GM12878 (cell line): ENCODE measurements at regions not wholly inside any gene's neighbourhood (a gene's known extent, or its start where the extent isn't known, plus 50 kb on each side); places are given as distances from the start of the nearest gene placed in this dataset.

ENCODE experiments used
- BHLHE40 ChIP-seq, 2 experiments: fragments of 450-650 bp in 1 of 2; IDR thresholded peaks; 2 replicates each; pipeline ENCODE4 v1.6.1; 2011 to 2017; ENCODE audit warnings: low read depth in 2 of 2, borderline replicate concordance in 1 of 2, improper control_type of control experiment in 1 of 2, low read length in 1 of 2, mild to moderate bottlenecking in 1 of 2
- FOXM1 ChIP-seq: IDR thresholded peaks from 2 replicates; pipeline ENCODE4 v1.6.1; 2012; ENCODE audit warnings: low read depth, mild to moderate bottlenecking, inconsistent platforms, low read length, moderate library complexity

- no peak for TF ChIP-seq FOXM1
- TF ChIP-seq BHLHE40 (IDR thresholded peaks at IDR 0.05; ENCODE audit: borderline replicate concordance in 1 of 2, low read depth in 2 of 2, low read length in 1 of 2) = no peak
These were observed 153.5 kb downstream of the HDGFL1 start for GRCh38 chr6:22722913-22723312.
